ENCODE measurements at regions not wholly inside any gene's neighbourhood (a gene's known extent, or its start where the extent isn't known, plus 50 kb on each side); places are given as distances from the start of the nearest gene placed in this dataset.

- TF ChIP-seq PLRG1 (conservative IDR thresholded peaks at IDR 0.05) (no peak), POLR2A (IDR thresholded peaks at IDR 0.05; ENCODE audit: insufficient read depth in 1 of 2, low read depth in 2 of 2, low read length in 2 of 2) (no peak), MTA3 (CRISPR knock-in tag; IDR thresholded peaks at IDR 0.05) (no peak), GTF2F1 (IDR thresholded peaks at IDR 0.05; ENCODE audit: low read length) (no peak), BHLHE40 (IDR thresholded peaks at IDR 0.05; ENCODE audit: low read length) (no peak), ZMAT3 (CRISPR knock-in tag; conservative IDR thresholded peaks at IDR 0.05) (no peak)
- TF ChIP-seq, protein P1, sequence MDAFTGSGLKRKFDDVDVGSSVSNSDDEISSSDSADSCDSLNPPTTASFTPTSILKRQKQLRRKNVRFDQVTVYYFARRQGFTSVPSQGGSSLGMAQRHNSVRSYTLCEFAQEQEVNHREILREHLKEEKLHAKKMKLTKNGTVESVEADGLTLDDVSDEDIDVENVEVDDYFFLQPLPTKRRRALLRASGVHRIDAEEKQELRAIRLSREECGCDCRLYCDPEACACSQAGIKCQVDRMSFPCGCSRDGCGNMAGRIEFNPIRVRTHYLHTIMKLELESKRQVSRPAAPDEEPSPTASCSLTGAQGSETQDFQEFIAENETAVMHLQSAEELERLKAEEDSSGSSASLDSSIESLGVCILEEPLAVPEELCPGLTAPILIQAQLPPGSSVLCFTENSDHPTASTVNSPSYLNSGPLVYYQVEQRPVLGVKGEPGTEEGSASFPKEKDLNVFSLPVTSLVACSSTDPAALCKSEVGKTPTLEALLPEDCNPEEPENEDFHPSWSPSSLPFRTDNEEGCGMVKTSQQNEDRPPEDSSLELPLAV (CRISPR knock-in tag; conservative IDR thresholded peaks at IDR 0.05; ENCODE audit: low read depth), result no peak
Observed at GRCh38 chr6:14763616-14764015, 482.3 kb upstream of the JARID2 start.

All from HepG2 (cell line).